ENCODE measurements at regions not wholly inside any gene's neighbourhood (a gene's known extent, or its start where the extent isn't known, plus 50 kb on each side); places are given as distances from the start of the nearest gene placed in this dataset.

DNA sequence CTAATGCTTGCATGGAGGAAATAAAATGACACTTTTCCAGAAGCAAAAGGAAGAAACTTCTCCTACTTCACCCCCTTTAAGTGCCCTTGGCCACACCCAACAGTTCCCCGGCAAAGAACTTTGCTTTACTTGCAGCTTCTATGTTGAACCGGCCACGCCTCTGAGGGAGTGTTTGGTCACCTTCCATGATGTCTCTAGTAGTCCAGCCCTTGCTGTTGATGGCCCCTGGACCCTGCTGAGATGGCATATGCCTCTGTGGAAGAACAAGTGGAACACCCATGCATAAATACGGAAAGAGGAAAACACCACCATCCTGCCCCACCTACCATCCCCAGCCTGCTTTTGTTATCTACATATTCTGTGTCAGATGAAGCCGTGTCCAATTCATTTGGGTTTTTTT is 218.3 kb upstream of the POU3F3 start:
- TF ChIP-seq, protein P1, sequence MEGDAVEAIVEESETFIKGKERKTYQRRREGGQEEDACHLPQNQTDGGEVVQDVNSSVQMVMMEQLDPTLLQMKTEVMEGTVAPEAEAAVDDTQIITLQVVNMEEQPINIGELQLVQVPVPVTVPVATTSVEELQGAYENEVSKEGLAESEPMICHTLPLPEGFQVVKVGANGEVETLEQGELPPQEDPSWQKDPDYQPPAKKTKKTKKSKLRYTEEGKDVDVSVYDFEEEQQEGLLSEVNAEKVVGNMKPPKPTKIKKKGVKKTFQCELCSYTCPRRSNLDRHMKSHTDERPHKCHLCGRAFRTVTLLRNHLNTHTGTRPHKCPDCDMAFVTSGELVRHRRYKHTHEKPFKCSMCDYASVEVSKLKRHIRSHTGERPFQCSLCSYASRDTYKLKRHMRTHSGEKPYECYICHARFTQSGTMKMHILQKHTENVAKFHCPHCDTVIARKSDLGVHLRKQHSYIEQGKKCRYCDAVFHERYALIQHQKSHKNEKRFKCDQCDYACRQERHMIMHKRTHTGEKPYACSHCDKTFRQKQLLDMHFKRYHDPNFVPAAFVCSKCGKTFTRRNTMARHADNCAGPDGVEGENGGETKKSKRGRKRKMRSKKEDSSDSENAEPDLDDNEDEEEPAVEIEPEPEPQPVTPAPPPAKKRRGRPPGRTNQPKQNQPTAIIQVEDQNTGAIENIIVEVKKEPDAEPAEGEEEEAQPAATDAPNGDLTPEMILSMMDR (IDR thresholded peaks at IDR 0.05; ENCODE audit: low read depth, low read length) = no peak
- POLR2A ChIA-PET = no interaction called here
- Histone ChIP-seq H3K27me3 (ENCODE audit: control insufficient read depth, insufficient read depth, low read length) (no peaks in the 10 kb centered on the region), H3K4me3 (ENCODE audit: low read depth, low read length) (no peak overlapping the region), H3K27ac (ENCODE audit: low read depth, low read length) (no peak overlapping the region), H3K9me3 (ENCODE audit: control insufficient read depth, insufficient read depth, low read length) (peaks cover 11% of the 10 kb centered on the region; the same call in 1 of the 2 replicates)
- DNase-seq (ENCODE audit: low read depth, low spot score) = no peak
- CTCF ChIA-PET = no interaction called here

DNA sequence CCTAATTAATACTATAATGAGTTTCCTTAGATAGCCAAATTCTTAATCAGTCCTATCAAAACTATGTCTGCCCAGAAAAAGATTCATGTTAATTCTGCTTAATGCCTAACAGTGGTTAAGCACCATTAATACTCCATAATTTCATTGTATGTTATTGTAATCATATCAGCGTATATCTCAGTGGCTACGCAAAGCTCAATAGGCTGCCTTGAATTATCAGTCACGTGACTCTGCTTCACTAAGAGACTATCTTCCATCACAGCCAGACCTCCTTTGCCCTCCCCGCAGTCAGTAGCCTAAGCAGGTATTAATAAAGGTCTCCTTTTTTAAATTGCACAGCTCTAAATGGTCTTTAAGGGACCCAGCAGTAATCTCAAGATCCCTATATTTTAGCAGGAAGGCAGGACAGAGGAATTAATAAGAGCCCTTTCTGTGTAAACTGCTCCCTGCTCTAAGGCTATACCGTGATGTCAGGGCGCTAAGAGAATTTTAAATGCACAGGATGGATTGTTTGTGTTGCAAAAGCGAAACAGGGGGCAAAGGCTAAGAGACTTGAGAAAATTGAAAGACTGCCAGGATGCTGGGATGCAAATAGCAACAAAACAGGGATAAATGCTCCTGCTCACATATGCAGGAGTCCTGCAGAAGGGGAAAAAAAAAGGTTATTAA is 215.6 kb upstream of the POU3F3 start:
- Histone ChIP-seq H3K27me3 (ENCODE audit: control insufficient read depth, insufficient read depth, low read length) (no peaks in the 10 kb centered on the region), H3K27ac (ENCODE audit: low read depth, low read length) (no peak overlapping the region), H3K9me3 (ENCODE audit: control insufficient read depth, insufficient read depth, low read length) (peaks cover 26% of the 10 kb centered on the region), H3K4me3 (ENCODE audit: low read depth, low read length) (no peak overlapping the region)
- CTCF ChIA-PET = no interaction called here
- TF ChIP-seq, protein P1 (IDR thresholded peaks at IDR 0.05; ENCODE audit: low read depth, low read length) = no peak
- POLR2A ChIA-PET = no interaction called here
- no peak for DNase-seq (ENCODE audit: low read depth, low spot score)

DNA sequence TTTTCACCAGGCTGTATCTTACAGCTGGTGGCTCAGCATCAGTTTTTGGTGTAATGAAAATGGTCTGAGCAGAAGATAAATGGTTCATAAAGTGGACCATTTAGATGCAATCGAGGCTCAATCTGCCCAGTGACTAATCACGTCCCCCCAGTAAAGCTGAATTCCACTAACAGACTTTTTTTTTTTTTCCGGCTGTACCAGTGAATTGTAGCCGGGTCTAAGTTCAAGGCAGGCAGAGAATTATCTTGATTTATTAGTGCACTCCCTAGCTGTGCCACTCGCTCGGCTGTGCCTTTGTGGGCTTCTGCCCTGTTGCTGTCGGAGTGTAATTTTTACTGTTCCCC is 215.1 kb upstream of the POU3F3 start:
- no peak for DNase-seq (ENCODE audit: low read depth, low spot score)
- Histone ChIP-seq H3K9me3 (ENCODE audit: control insufficient read depth, insufficient read depth, low read length) (peaks cover 26% of the 10 kb centered on the region), H3K4me3 (ENCODE audit: low read depth, low read length) (no peak overlapping the region), H3K27me3 (ENCODE audit: control insufficient read depth, insufficient read depth, low read length) (no peaks in the 10 kb centered on the region), H3K27ac (ENCODE audit: low read depth, low read length) (no peak overlapping the region)
- TF ChIP-seq, protein P1 (IDR thresholded peaks at IDR 0.05; ENCODE audit: low read depth, low read length) = no peak
- ChIA-PET POLR2A (no interaction called here), CTCF (no interaction called here)

DNA sequence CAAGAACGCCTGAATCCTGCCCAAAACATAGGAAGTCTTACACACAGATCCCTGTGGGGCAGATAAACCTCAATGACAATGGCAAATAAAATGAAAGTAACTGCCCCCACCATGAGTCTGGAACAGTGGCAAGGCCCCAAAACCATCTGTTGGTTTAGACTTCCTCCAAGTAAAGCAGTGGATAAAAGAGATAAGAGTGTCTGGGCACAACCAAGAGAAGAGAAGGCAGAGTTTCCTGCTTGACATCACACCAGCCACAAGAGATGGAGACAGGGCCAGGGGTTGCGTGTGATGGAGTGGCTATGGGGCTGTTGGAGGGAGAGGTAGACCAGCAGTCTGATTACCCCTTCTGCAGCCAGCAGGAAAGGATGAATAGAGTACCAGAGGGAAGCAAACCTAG is 212.1 kb upstream of the POU3F3 start:
- ChIA-PET CTCF (no interaction called here), POLR2A (no interaction called here)
- Histone ChIP-seq H3K27me3 (ENCODE audit: control insufficient read depth, insufficient read depth, low read length) (no peaks in the 10 kb centered on the region), H3K27ac (ENCODE audit: low read depth, low read length) (no peak overlapping the region), H3K4me3 (ENCODE audit: low read depth, low read length) (no peak overlapping the region), H3K9me3 (ENCODE audit: control insufficient read depth, insufficient read depth, low read length) (peaks cover 20% of the 10 kb centered on the region)
- TF ChIP-seq, protein P1 (IDR thresholded peaks at IDR 0.05; ENCODE audit: low read depth, low read length) = no peak
- no peak for DNase-seq (ENCODE audit: low read depth, low spot score)

DNA sequence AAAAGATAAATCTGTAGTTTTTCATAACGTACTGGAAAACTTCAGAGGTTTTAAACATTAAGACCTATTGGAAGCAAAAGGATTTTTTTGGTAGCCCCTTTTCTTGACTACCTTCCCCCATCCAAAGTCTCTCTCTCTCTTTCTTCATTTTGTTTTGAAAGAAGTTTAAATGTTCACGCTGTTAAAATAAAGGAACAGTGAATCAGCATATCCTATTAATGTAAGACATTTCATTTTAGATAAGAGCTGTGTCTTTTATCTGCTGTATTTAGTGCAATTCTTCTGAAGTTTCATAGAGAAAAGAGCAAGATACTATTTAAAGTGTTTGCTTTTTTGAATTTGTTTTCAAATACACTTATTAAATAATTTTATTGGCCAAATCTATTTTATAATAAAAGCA is 205.5 kb upstream of the POU3F3 start:
- no peak overlapping the region for H3K27ac ChIP-seq (ENCODE audit: low read depth, low read length)
- CTCF ChIA-PET = no interaction called here
- peaks cover 3% of the 10 kb centered on the region; the same call in 1 of the 2 replicates for H3K9me3 ChIP-seq (ENCODE audit: control insufficient read depth, insufficient read depth, low read length)
- TF ChIP-seq, protein P1 (IDR thresholded peaks at IDR 0.05; ENCODE audit: low read depth, low read length) = no peak
- H3K27me3 ChIP-seq (ENCODE audit: control insufficient read depth, insufficient read depth, low read length) = no peaks in the 10 kb centered on the region
- DNase-seq (ENCODE audit: low read depth, low spot score) = no peak
- POLR2A ChIA-PET = no interaction called here
- H3K4me3 ChIP-seq (ENCODE audit: low read depth, low read length) = no peak overlapping the region

Data from AG04450 (cell line).